ES-I3 (cell line): ENCODE measurements at regions not wholly inside any gene's neighbourhood (a gene's known extent, or its start where the extent isn't known, plus 50 kb on each side); places are given as distances from the start of the nearest gene placed in this dataset.

Experiments
- H3K36me3 ChIP-seq: 2 replicates; pipeline ENCODE4 v1.6.1; 2013; ENCODE audit warnings: mild to moderate bottlenecking, low read length, control low read depth, moderate library complexity; ENCODE audit not compliant: insufficient read depth
- H3K4me1 ChIP-seq: 2 replicates; pipeline ENCODE4 v1.6.1; 2013; ENCODE audit warnings: mild to moderate bottlenecking, control low read depth, low read length; ENCODE audit not compliant: insufficient read depth
- H3K9ac ChIP-seq: 2 replicates; pipeline ENCODE4 v1.6.1; 2013; ENCODE audit warnings: low read depth, mild to moderate bottlenecking, low read length, moderate library complexity
- H3K9me3 ChIP-seq: 2 replicates; pipeline ENCODE4 v1.6.1; 2013; ENCODE audit warnings: mild to moderate bottlenecking, low read length, moderate library complexity; ENCODE audit not compliant: control insufficient read depth, insufficient read depth

- Histone ChIP-seq H3K36me3 (no peaks in the 10 kb centered on the region), H3K9me3 (no peaks in the 10 kb centered on the region), H3K4me1 (peaks cover 15% of the 10 kb centered on the region), H3K9ac (no peak overlapping the region)
Measured at GRCh38 chr9:13597004-13597403, 317.5 kb upstream of the MPDZ start.

GRCh38 chr9:13596383-13596970, 317.0 kb upstream of the MPDZ start:
- H3K9me3 ChIP-seq, result no peaks in the 10 kb centered on the region
- peaks cover 15% of the 10 kb centered on the region for H3K4me1 ChIP-seq
- no peak overlapping the region; the same call in 1 of the 2 replicates for H3K9ac ChIP-seq
- H3K36me3 ChIP-seq, result no peaks in the 10 kb centered on the region

- no peaks in the 10 kb centered on the region for H3K9me3 ChIP-seq
- no peak overlapping the region for H3K9ac ChIP-seq
- peaks cover 38% of the 10 kb centered on the region for H3K4me1 ChIP-seq
- no peaks in the 10 kb centered on the region for H3K36me3 ChIP-seq
Measured at GRCh38 chr9:13590996-13591395, 311.5 kb upstream of the MPDZ start.

- Histone ChIP-seq H3K36me3 (no peaks in the 10 kb centered on the region), H3K9ac (no peak overlapping the region), H3K9me3 (no peaks in the 10 kb centered on the region), H3K4me1 (peaks cover 38% of the 10 kb centered on the region)
Measured at GRCh38 chr9:13589034-13589737, 309.7 kb upstream of the MPDZ start.

- H3K4me1 ChIP-seq, result peaks cover 38% of the 10 kb centered on the region
Measured at GRCh38 chr9:13588151-13589033, 308.9 kb upstream of the MPDZ start.

GRCh38 chr9:13587571-13587970, 308.1 kb upstream of the MPDZ start:
- Histone ChIP-seq H3K9me3 (no peaks in the 10 kb centered on the region), H3K4me1 (peaks cover 38% of the 10 kb centered on the region), H3K36me3 (no peaks in the 10 kb centered on the region), H3K9ac (no peak overlapping the region)

More at GRCh38 chr9:13588151-13589033, 308.9 kb upstream of the MPDZ start:
- Histone ChIP-seq H3K9ac (no peak overlapping the region), H3K36me3 (no peaks in the 10 kb centered on the region), H3K9me3 (no peaks in the 10 kb centered on the region)

GRCh38 chr9:13586587-13587374, 307.3 kb upstream of the MPDZ start:
- H3K36me3 ChIP-seq, result no peaks in the 10 kb centered on the region
- H3K4me1 ChIP-seq, result peaks cover 38% of the 10 kb centered on the region
- H3K9me3 ChIP-seq, result no peaks in the 10 kb centered on the region
- no peak overlapping the region for H3K9ac ChIP-seq

GRCh38 chr9:13580760-13581159, 301.3 kb upstream of the MPDZ start:
- H3K9ac ChIP-seq, result no peak overlapping the region
- no peaks in the 10 kb centered on the region for H3K36me3 ChIP-seq

GRCh38 chr9:13580131-13580530, 300.6 kb upstream of the MPDZ start:
- Histone ChIP-seq H3K36me3 (no peaks in the 10 kb centered on the region), H3K9ac (no peak overlapping the region), H3K9me3 (no peaks in the 10 kb centered on the region), H3K4me1 (peaks cover 26% of the 10 kb centered on the region)

More at GRCh38 chr9:13580760-13581159, 301.3 kb upstream of the MPDZ start:
- Histone ChIP-seq H3K4me1 (peaks cover 19% of the 10 kb centered on the region), H3K9me3 (no peaks in the 10 kb centered on the region)

GRCh38 chr9:13576101-13576500, 296.6 kb upstream of the MPDZ start:
- H3K36me3 ChIP-seq, result no peaks in the 10 kb centered on the region
- H3K9me3 ChIP-seq, result no peaks in the 10 kb centered on the region
- peaks cover 26% of the 10 kb centered on the region for H3K4me1 ChIP-seq
- H3K9ac ChIP-seq, result no peak overlapping the region

- Histone ChIP-seq H3K36me3 (no peaks in the 10 kb centered on the region), H3K9ac (no peak overlapping the region), H3K9me3 (no peaks in the 10 kb centered on the region), H3K4me1 (peaks cover 26% of the 10 kb centered on the region)
Measured at GRCh38 chr9:13575558-13575957, 296.1 kb upstream of the MPDZ start.

- Histone ChIP-seq H3K36me3 (no peaks in the 10 kb centered on the region), H3K4me1 (peaks cover 7% of the 10 kb centered on the region), H3K9ac (no peak overlapping the region), H3K9me3 (no peaks in the 10 kb centered on the region)
Measured at GRCh38 chr9:13570068-13570974, 290.8 kb upstream of the MPDZ start.

GRCh38 chr9:13569602-13570067, 290.1 kb upstream of the MPDZ start:
- Histone ChIP-seq H3K4me1 (peaks cover 5% of the 10 kb centered on the region; the same call in 1 of the 2 replicates), H3K36me3 (no peaks in the 10 kb centered on the region), H3K9ac (no peak overlapping the region), H3K9me3 (no peaks in the 10 kb centered on the region)
